GM12874 (cell line): ENCODE measurements at regions not wholly inside any gene's neighbourhood (a gene's known extent, or its start where the extent isn't known, plus 50 kb on each side); places are given as distances from the start of the nearest gene placed in this dataset.

Experiments used
- CTCF ChIP-seq: IDR thresholded peaks from 2 replicates; pipeline ENCODE4 v1.5.1; 2011; ENCODE audit warnings: low read depth, mild to moderate bottlenecking, control low read depth, low read length, moderate library complexity; ENCODE audit not compliant: insufficient read depth

GRCh38 chr14:38605193-38606114 is 349.6 kb upstream of the CLEC14A start:
- TF ChIP-seq CTCF: no peak

- no peak for TF ChIP-seq CTCF
These were observed 337.6 kb upstream of the CLEC14A start for GRCh38 chr14:38593476-38593875.

- no peak for TF ChIP-seq CTCF
These were observed 337.0 kb upstream of the CLEC14A start for GRCh38 chr14:38592764-38593442.

GRCh38 chr14:38589747-38590350 is 334.0 kb upstream of the CLEC14A start:
- TF ChIP-seq CTCF: no peak

GRCh38 chr14:38583471-38583870 is 327.6 kb upstream of the CLEC14A start:
- no peak for TF ChIP-seq CTCF

- TF ChIP-seq CTCF: no peak
These were observed 322.4 kb upstream of the CLEC14A start for GRCh38 chr14:38578278-38578681.

GRCh38 chr14:38567703-38568102 is 311.8 kb upstream of the CLEC14A start:
- TF ChIP-seq CTCF: no peak
